Body of pancreas (tissue), 4 donors: ENCODE measurements at regions not wholly inside any gene's neighbourhood (a gene's known extent, or its start where the extent isn't known, plus 50 kb on each side); places are given as distances from the start of the nearest gene placed in this dataset.

ENCODE experiments used
- POLR2A ChIP-seq, 3 donors: fragments of 450-650 bp; IDR thresholded peaks; one replicate each; pipeline ENCODE4 v1.6.1; 2016; ENCODE audit warnings: antibody characterized with exemption in 3 of 3, mild to moderate bottlenecking in 2 of 3
- TF ChIP-seq, protein P1 (sequence below), 7 experiments: fragments of 450-650 bp in 4 of 7; fragments of 200-600 bp in 3 of 7; sonication (generic) in 3 of 7; IDR thresholded peaks; one replicate each; pipeline ENCODE4 v1.5.1; 2016 to 2019; ENCODE audit warnings: antibody characterized with exemption in 7 of 7

- TF ChIP-seq, protein P1, sequence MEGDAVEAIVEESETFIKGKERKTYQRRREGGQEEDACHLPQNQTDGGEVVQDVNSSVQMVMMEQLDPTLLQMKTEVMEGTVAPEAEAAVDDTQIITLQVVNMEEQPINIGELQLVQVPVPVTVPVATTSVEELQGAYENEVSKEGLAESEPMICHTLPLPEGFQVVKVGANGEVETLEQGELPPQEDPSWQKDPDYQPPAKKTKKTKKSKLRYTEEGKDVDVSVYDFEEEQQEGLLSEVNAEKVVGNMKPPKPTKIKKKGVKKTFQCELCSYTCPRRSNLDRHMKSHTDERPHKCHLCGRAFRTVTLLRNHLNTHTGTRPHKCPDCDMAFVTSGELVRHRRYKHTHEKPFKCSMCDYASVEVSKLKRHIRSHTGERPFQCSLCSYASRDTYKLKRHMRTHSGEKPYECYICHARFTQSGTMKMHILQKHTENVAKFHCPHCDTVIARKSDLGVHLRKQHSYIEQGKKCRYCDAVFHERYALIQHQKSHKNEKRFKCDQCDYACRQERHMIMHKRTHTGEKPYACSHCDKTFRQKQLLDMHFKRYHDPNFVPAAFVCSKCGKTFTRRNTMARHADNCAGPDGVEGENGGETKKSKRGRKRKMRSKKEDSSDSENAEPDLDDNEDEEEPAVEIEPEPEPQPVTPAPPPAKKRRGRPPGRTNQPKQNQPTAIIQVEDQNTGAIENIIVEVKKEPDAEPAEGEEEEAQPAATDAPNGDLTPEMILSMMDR (IDR thresholded peaks at IDR 0.05), result no peak
- no peak for TF ChIP-seq POLR2A (IDR thresholded peaks at IDR 0.05)
Measured at GRCh38 chr7:137151041-137151689, 192.4 kb downstream of the PTN start.
